Endothelial cell of hepatic sinusoid (primary cell): ENCODE measurements at regions not wholly inside any gene's neighbourhood (a gene's known extent, or its start where the extent isn't known, plus 50 kb on each side); places are given as distances from the start of the nearest gene placed in this dataset.

Experiments
- in situ Hi-C: cut with HindIII; loops from 2 replicates; pipeline ENCODE4 v1.10.0; 2017; ENCODE audit warnings: low sequenced_read_pairs

GRCh38 chr2:128817171-128817570 lies 498.5 kb upstream of the HS6ST1 start:
- in situ Hi-C loops, result no loop called here

DNA sequence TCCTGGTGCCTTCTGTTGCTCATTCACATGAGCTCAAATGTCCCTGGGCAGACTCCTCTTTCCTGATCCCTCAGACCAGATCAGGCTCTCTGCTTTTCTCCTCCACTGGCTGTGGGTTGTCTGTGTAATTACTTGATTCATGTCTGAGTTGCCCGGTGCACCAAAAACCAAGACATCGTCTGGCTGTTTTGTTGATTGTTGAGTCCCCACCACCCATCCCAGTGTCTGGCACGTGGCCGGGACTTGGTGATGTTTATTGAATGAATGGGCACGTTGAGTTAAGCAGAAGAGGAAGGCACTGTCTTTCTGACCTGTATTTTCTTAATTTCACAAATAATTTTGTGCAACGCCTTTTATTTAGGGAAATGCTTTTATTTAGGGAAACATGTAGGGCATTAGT lies 499.1 kb upstream of the HS6ST1 start:
- in situ Hi-C loops, result no loop called here

- in situ Hi-C loops, result no loop called here
Measured at GRCh38 chr2:128818248-128818647, 499.6 kb upstream of the HS6ST1 start.

- in situ Hi-C loops, result no loop called here
Measured at GRCh38 chr2:128818704-128819491, 500.2 kb upstream of the HS6ST1 start.

- in situ Hi-C loops, result no loop called here
Measured at GRCh38 chr2:128820452-128820851, 501.8 kb upstream of the HS6ST1 start.

- in situ Hi-C loops, result no loop called here
Measured at GRCh38 chr2:128821010-128821409, 502.3 kb upstream of the HS6ST1 start.

DNA sequence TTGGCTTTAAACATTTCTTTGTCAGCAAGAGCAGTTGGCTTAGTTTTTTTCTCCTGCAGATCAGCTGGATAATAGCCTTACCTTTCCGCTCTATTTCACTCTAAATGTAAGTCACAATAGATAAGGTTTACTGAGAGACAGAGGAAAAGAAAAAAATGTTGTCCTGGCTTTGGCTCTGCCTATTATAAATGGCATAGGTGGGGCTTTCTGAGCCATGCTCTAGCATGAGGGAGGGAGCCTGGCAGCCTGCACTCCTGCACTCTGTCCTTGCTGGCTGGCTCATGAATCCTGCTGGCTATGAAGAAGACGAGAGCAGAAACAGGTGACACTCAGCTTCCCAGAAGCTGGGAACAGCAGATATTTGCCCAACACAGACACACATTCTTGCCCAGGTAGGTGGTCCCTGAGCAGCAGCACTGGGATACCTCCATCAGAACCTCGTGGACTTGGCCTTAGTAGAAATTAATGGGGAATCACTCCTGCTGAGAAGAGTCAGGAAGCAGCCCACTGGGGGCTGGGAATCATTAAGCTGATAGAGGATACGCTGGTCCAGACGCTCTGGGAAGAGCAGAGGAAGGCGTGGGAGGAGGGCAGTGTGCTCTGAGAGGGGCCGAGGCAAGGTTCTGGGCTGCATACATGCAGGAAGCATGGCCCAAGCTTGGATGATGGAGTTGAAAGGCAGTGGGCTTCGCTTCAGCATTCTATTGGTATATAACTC lies 514.4 kb upstream of the HS6ST1 start:
- in situ Hi-C loops, result no loop called here

- in situ Hi-C loops, result no loop called here
Measured at GRCh38 chr2:128833664-128834027, 515.0 kb upstream of the HS6ST1 start.

DNA sequence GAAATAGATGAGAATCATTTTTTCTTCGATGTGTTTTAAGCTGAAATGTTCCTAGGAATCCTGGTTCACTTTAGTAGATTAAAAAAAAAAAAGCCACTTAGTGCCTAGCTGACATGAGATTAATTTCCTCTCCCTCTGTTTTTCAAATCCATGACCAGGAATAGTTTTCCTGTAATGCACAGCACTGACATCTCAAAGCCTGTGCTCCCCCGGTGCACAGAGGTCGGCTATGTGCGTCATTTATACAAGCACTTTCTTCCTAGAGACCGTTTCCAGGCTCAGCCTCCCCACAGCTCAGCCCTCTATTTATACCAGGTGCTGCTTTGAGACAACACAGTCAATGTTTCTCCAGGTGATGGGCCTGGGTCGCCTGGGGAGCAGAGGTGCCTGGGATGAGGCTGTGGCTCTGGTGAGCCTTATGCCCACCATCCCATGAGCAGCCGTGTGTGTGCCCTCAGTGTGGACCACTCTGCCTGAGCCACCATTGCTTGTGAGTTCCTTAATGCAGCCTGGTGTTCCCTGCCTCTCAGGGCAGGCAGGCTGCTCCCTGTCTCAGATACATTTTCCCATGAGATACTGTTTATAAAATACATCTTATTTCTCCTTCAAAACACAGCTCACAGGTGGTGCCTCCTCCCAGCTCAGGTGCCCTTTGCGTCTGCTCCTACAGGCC lies 515.7 kb upstream of the HS6ST1 start:
- in situ Hi-C loops, result no loop called here

DNA sequence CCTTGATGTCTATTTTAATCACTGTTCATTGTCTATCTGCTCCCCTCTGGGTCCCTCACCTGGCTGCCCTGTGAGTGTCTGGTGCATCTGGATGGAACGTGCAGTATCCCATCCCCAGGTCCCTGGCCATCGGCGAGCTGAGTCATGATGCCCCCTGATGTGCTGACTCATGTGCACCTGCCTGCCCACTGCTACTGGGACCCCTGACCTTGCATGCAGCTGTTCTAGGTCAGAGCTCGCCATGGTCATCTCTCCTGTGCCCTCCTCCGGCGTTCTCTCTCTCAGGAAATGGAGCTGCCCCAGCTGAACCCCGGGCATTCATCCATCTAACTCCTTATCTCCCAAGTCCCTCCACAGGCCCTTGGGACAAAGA lies 516.2 kb upstream of the HS6ST1 start:
- in situ Hi-C loops, result no loop called here

DNA sequence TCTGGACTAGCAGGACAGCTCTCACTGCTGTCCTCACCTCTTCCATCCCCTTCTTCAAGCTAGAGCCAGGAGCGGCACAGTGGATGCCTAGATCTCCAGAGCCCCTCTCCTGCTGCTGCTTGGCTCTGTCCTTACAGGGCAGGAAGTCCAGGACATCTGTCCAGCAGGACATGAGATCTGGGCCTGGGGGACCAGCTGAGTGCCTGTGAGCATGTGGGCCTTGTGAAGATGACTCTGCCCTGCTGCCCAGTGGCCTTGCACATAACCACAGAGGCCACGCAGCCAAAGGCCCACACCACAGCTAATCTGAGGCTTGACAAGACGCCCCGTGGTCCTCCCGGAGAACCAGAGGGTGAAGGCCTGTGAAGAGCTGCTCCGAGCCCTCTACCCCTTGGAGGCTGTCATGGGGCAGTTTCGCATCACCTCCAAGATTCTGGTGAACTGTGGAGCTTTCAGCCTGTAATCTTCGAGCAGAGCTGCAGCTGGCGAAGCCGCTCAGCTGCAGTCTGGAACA lies 516.7 kb upstream of the HS6ST1 start:
- in situ Hi-C loops, result no loop called here

- in situ Hi-C loops, result no loop called here
Measured at GRCh38 chr2:128835974-128836373, 517.3 kb upstream of the HS6ST1 start.

DNA sequence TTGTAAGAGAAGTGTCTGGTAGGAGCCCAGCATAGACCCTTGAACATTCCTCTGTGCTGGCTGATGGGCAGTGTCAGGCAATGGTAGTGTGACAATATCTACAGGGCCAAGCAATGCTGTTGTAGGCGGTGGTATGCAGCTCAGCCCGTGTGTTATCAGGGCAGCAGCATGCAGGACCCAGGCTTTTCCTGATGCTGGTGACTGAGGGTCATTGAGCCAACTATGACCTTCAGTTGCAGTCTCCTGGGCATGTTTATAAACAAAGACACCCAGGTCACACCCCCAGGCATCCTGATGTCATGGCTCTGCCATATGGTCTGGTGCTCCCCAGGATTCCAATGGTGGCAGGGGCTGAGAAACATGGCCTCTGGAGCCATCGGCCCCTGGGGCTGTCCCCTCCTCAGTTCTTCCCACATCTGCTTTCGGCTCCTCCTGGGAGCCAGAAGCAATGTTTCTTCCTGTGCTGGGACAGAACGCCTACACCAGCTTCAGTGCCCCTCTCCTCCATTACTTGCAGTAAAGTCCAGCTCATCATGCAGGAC lies 518.0 kb upstream of the HS6ST1 start:
- in situ Hi-C loops, result no loop called here

DNA sequence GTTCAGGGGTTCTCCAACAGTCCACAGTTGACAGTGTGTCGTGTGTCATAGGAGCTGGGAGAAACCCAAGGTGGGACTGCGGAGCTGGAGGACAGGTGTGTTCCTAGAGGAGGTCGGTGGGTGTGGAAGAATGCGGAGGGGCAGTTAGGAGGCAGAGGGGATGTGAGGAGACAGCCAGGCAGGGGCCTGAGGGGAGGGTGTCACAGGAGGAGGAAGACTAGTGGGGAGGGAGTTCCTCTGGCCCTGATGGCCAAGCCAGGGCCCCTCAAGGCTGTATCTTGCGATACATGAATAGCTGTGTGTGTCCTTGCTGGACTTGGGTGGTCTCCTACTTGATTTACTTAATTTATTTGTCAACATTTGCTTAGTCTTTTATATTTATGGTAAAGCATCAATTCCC lies 519.6 kb upstream of the HS6ST1 start:
- in situ Hi-C loops, result no loop called here

- in situ Hi-C loops, result no loop called here
Measured at GRCh38 chr2:128841803-128842202, 523.1 kb upstream of the HS6ST1 start.

GRCh38 chr2:128867311-128867710 lies 548.6 kb upstream of the HS6ST1 start:
- in situ Hi-C loops, result no loop called here

DNA sequence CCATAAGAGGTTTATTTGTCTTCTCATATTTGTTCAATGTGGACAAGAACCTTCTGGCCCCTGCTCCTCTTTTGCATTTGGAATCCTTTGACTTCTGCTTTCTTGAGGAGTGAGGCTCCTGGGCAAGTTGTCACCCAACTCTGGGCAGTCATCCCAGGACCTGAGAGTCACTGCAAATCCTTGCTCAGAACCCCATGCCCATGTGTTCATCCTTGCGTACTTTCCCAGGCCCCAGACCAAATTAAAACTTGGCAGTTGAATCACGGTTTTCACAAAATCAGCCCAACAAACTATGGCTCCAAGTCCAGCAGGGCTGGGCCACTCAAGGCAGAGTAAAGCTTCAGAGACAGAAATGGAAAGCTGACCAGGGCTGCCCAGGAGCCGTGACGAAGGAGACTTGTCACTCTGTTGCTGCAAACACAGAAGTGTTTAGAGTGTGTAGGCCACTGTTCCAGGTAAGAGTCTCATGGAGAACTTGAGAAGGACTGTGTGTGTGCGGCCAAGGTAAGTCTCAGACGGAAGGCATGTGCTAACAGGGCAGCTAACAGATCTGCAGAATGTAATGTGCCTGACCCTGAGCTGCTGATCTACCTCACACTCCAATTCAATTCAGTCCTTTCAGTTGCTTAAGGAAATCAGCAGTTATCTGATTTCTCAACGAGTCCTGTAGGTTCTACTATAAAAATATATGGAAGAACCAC lies 549.4 kb upstream of the HS6ST1 start:
- in situ Hi-C loops, result no loop called here

- in situ Hi-C loops, result no loop called here
Measured at GRCh38 chr2:128868686-128869551, 550.3 kb upstream of the HS6ST1 start.

- in situ Hi-C loops, result no loop called here
Measured at GRCh38 chr2:128874608-128875007, 555.9 kb upstream of the HS6ST1 start.
